Stimulated activated CD4-positive, alpha-beta T cell treated with anti-CD3 and anti-CD28 coated beads, Interleukin-1b, Interleukin-23, amount 100 ng/mL, for 4 hours (primary cell): ENCODE measurements at regions not wholly inside any gene's neighbourhood (a gene's known extent, or its start where the extent isn't known, plus 50 kb on each side); places are given as distances from the start of the nearest gene placed in this dataset.
"Not testable (repeated sequence)": the region's sequence is repeated elsewhere in the genome, so short reads cannot be mapped to it uniquely, and the experiment has no call there.

ENCODE experiments used
- DNase-seq, 2 donors: peaks; one replicate each; pipeline ENCODE4 v3.0.0-alpha.2; 2020; ENCODE audit warnings: low read depth in 2 of 2

- not testable (repeated sequence) for DNase-seq
Measured at GRCh38 chr2:37722971-37723370, 51.5 kb upstream of the CDC42EP3 start.

- DNase-seq: no peak
Measured at GRCh38 chr2:37730037-37730818, 58.8 kb upstream of the CDC42EP3 start.

GRCh38 chr2:37732412-37732811 is 61.0 kb upstream of the CDC42EP3 start:
- DNase-seq: not testable (repeated sequence)

- no peak for DNase-seq
Measured at GRCh38 chr2:37733251-37733650, 61.8 kb upstream of the CDC42EP3 start.

GRCh38 chr2:37733955-37734354 is 62.5 kb upstream of the CDC42EP3 start:
- not testable (repeated sequence) for DNase-seq

GRCh38 chr2:37734891-37735523 is 63.6 kb upstream of the CDC42EP3 start:
- DNase-seq: not testable (repeated sequence)

GRCh38 chr2:37735524-37735910 is 64.1 kb upstream of the CDC42EP3 start:
- DNase-seq: not testable (repeated sequence)

- no peak for DNase-seq
Measured at GRCh38 chr2:37737507-37737906, 66.1 kb upstream of the CDC42EP3 start.

GRCh38 chr2:37738266-37738885 is 66.9 kb upstream of the CDC42EP3 start:
- DNase-seq: no peak

GRCh38 chr2:37739153-37739552 is 67.7 kb upstream of the CDC42EP3 start:
- no peak for DNase-seq

- no peak for DNase-seq
Measured at GRCh38 chr2:37740164-37740739, 68.8 kb upstream of the CDC42EP3 start.

GRCh38 chr2:37742286-37742685 is 70.8 kb upstream of the CDC42EP3 start:
- DNase-seq: no peak

- no peak for DNase-seq
Measured at GRCh38 chr2:37744010-37744409, 72.6 kb upstream of the CDC42EP3 start.

- DNase-seq: not testable (repeated sequence)
Measured at GRCh38 chr2:37744961-37745360, 73.5 kb upstream of the CDC42EP3 start.

- not testable (repeated sequence) for DNase-seq
Measured at GRCh38 chr2:37746011-37746410, 74.6 kb upstream of the CDC42EP3 start.

GRCh38 chr2:37746883-37747282 is 75.4 kb upstream of the CDC42EP3 start:
- no peak for DNase-seq

- no peak for DNase-seq
Measured at GRCh38 chr2:37748541-37748940, 77.1 kb upstream of the CDC42EP3 start.

- DNase-seq: not testable (repeated sequence)
Measured at GRCh38 chr2:37750286-37750685, 78.8 kb upstream of the CDC42EP3 start.

GRCh38 chr2:37752766-37753165 is 81.3 kb upstream of the CDC42EP3 start:
- DNase-seq: no peak

- DNase-seq: no peak
Measured at GRCh38 chr2:37753758-37754157, 82.3 kb upstream of the CDC42EP3 start.

GRCh38 chr2:37755961-37756559 is 84.6 kb upstream of the CDC42EP3 start:
- DNase-seq: not testable (repeated sequence)

GRCh38 chr2:37757456-37757855 is 86.0 kb upstream of the CDC42EP3 start:
- DNase-seq: not testable (repeated sequence)
